HG02938 (cell line): ENCODE measurements at regions not wholly inside any gene's neighbourhood (a gene's known extent, or its start where the extent isn't known, plus 50 kb on each side); places are given as distances from the start of the nearest gene placed in this dataset.
A peak's percentile ranks its signal among the peaks of the same experiment; 100 is the strongest.

Experiments used
- ATAC-seq: cut with Tn5 transposase; IDR thresholded peaks from one replicate; pipeline ENCODE4 v1.9.1; 2021; ENCODE audit warnings: mild to moderate bottlenecking, moderate library complexity; ENCODE audit not compliant: unreplicated experiment

DNA sequence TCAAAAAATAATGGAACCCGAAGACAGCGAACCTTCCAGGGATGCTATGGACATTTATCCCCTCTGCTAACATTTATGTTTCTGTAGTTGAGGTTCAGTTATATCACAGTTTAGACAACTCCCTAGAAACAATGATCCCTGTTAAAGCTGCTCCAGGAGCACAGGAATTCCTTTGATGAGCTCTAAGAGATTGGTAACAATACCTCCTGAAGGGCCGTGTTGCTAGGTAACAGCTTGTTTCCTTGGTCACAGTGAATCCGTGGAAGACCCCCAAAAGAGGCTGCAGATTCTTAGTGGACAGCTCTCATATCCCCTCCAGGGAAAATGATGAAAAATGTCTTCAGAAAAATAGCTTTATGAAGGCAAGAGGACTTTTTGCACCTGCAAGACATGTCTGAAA, 160.2 kb downstream of the SERPINI1 start:
- ATAC-seq, result no peak

DNA sequence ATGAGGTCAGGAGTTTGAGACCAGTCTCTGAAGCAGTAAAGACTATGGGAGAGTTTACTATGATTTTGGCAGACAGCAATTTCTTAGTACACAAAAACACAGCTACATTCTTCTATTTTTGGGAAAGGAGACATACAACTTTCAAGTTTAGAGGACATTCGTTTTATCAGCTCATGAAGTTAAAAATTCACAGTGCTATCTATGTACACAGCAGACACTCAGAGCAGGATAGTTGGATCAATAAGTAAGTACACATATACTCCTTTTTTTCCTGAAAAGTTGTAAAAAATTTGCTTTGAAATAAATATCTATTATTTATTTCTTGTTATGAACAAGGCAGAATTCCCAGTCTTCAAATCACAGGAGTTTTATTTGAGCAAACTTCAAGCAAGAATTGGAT, 159.7 kb downstream of the SERPINI1 start:
- no peak for ATAC-seq

DNA sequence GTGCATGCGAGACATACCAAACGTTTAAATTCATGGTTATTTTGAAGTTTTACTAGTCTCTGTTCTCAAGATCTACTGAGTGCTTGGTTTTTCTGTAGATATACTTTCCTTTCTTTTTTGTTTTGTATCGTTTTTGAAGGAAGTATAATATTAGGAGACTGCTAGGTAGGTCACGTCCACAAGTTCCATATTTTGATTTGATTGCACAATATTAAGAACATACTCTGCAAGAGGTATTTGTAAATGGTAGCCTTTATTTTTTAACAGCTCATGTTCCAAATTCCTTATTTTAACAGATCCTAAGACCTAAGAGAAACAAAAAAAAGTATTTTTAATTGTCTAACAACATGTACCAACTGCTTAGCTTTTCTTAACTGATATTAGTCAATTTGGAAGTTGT, 156.7 kb downstream of the SERPINI1 start:
- no peak for ATAC-seq

DNA sequence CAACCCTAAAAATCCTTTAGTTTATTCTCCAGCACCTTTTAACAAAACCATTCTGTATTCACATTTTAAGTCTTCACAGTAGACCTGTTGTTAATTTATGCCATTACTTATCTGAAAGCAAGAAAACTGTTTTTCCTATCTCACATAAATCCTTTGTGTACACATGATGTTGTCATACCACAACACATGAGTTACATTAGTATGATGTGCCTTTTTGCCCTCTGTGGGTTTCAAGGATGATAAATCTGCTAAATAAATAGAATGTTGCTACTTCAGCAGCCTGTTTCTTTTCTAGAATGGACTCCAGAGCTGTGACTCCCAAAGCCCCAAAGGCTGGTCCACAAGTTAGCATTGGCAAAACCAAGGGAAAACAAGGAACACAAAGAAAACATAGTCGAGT, 151.6 kb downstream of the SERPINI1 start:
- no peak for ATAC-seq

DNA sequence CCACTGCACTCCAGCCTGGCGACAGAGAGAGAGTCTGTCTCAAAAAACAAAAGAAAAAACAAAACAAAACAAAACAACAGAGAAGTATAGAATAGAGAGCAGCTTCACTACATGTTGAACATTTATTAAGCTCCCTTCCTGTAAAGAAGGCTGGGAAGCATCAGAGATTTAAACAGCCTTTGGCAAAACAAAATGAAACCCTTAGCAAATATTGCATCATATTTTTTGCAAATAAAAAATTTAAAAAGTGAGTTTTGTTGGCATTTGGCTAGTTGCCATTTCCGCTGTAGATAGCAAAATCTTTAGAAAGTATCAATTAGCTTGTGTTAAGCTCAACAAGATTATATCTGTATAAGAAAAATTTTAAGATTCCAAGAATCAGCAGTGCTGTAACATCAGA, 151.2 kb downstream of the SERPINI1 start:
- no peak for ATAC-seq

DNA sequence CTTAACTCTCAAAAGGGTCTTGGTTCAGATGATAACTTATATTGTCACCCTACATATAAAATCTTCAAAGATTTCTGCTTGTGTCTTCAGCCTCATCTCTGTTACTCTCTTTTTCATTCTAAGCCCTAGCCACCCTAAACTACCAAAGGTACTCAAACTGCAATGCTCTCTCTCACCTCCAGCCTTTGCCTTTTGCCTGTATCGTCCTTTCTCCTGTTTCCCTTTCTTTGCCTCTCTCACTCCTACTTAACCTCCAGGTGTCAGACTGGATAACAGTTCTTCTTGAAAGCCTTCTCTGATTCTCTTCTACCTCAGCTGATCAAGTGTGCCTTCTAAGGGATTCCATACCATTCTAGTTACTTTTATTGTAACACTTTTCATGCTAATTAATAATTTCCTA, 149.8 kb downstream of the SERPINI1 start:
- no peak for ATAC-seq

DNA sequence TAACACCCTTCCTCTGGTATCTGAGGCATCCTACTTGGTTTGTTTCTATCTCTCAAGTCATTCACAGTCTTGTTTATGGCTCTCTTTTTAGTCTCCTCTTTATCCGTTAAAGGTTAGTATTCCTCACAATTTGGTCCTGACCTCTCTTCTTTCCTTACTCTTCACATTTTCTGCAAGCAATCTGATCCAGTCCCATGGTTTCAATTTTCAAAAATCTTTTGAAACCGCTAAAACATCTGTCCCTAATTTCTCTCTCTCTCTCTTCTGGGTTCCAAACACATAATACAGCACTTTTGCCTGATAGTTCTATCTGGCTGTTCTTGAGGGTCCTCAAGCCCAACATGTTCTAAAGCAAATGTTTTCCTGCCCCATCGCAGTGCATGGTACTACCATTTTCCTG, 149.0 kb downstream of the SERPINI1 start:
- no peak for ATAC-seq

DNA sequence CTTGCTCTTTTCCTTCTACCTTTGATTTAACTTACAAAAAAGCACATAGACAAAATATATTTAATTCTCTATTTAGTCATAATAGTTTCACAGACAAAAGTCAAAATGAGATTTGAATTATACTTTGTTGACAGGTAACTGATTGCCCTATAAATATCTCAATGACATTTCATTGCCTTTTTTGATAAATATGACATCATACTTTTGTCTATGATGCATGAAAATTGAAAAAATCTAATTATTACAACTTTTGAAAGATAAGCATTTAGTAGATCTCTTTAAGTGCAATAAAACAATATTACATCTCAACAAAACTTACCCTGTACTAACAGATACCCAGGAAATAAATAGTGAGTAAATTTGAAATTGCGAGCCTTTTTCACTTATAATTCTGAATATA, 147.9 kb downstream of the SERPINI1 start:
- ATAC-seq, result no peak

DNA sequence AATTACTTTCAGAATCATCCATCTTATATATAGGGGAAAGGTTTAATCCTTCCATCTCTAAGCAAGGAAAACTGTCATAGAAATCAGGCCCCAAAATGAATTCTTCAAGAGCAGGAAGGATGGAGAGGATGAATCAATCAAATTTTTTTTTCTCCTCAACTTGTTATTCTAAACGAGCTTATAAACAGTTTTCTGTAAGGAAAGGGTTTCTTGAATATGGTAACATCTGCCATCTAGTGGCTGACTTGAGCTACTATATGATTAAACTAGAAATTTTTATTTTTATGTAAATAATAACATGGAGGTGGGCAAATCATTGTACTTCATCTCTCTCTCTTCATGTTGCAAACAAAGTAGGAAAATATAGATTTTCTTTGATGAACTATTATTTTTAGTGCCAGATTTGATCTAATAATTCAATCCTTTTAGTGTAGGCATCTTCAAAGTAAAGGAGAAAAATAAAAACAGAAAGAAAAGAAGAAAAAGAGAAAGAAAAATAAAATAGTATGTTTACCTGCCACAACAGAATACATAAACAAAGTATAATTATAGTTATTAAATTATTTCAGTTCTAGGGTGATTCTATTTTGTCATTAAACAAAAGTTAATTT, 146.6 kb downstream of the SERPINI1 start:
- peak; percentile 92 for ATAC-seq

DNA sequence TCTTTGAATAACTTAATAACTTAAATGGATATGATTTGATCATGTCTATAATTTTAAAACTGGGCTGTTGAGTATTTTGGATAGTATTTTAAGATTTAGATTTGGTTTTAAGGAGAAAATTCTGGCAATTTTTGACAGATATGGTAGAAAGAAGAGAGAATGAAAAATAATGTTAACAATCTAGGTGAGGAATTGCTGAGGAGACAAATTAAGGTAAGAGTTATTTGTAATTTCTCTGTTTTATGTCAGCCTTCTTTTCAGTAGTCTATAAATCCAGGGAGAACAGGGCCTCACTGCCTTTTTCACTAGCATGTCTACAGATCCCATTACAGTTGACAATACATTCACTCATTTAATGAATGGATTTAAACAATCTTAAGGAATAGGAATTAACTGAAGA, 144.7 kb downstream of the SERPINI1 start:
- no peak for ATAC-seq

DNA sequence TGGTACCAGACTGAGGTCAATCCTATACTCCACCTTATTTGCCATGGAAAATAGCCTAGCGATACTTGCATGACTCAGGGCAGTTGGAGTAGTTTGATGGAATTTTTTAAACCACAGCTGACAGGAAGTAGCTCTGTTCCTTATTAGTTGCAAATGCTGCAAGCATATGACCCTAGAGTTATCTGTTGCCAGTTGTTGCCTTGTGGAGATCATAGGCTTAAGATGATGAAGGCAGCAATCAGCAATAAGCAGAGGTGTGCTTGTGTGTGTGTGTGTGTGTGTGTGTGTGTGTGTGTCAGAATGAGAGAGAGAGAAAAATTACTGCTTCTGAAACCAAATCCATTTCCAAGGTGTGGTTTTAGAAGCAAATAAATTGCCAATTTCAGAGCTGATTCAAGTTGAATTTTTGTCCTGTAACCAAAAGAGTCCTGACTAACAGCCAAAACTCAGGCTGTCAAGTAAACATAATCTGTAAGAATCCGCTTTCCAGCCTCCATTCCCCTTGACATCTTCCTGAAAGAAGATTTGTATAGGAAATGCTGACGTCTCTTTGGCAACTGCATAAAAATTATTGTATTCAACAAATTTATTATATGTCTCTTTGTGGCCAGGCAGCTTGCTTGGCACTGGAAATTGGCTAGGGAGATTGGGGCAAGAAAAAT, 141.2 kb downstream of the SERPINI1 start:
- no peak for ATAC-seq
